ENCODE measurements at regions not wholly inside any gene's neighbourhood (a gene's known extent, or its start where the extent isn't known, plus 50 kb on each side); places are given as distances from the start of the nearest gene placed in this dataset.
"Not testable (repeated sequence)": the region's sequence is repeated elsewhere in the genome, so short reads cannot be mapped to it uniquely, and the experiment has no call there.

DNA sequence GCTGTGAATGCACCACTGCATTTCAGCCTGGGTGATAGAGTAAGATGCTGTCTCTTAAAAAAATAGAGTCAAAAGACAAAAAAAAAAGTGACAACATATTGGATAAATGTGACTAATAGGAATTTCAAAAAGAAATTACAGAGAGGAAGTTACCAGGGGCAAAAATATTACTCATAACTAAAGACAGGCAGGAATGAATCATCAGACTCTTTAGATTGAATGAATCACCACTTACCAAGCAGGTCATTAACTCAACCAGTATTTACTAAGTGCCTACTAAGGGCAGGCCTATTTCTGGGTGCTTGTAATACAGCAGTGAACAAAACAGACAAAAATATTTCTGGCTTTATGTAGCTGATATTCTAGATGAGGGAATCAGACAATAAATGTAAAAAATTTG is 301.3 kb downstream of the UBE2NL start:
- not testable (repeated sequence) for ATAC-seq

GRCh38 chrX:144188489-144188888 is 304.6 kb downstream of the UBE2NL start:
- DNase-seq (ENCODE audit: low spot score); ATAC-seq: not testable (repeated sequence)

More for the DNA sequence above, 301.3 kb downstream of the UBE2NL start:
- not testable (repeated sequence) for DNase-seq (ENCODE audit: low spot score)

DNA sequence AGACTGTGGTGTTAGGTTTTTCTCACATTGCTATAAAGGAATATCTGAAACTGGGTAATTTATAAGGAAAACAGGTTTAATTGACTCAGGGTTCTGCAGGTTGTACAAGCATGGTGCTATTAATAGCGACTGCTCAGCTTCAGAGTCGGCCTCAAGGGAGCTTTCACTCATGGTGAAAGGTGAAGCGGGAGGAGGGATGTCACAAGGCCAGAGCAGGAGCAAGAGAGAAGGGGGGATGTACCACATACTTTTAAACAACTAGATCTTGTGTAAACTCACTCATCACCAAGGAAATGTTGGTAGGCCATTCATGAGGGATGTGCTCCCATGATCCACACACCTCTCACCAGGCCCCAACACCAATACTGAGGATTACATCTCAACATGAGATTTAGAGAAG is 313.2 kb downstream of the UBE2NL start:
- DNase-seq (ENCODE audit: low spot score); ATAC-seq: not testable (repeated sequence)

- DNase-seq (ENCODE audit: low spot score); ATAC-seq: not testable (repeated sequence)
These were observed 318.9 kb downstream of the UBE2NL start for GRCh38 chrX:144202726-144203125.

GRCh38 chrX:144208360-144209024 is 324.6 kb downstream of the UBE2NL start:
- DNase-seq (ENCODE audit: low spot score): not testable (repeated sequence)
- peak; percentile 97 for ATAC-seq

DNA sequence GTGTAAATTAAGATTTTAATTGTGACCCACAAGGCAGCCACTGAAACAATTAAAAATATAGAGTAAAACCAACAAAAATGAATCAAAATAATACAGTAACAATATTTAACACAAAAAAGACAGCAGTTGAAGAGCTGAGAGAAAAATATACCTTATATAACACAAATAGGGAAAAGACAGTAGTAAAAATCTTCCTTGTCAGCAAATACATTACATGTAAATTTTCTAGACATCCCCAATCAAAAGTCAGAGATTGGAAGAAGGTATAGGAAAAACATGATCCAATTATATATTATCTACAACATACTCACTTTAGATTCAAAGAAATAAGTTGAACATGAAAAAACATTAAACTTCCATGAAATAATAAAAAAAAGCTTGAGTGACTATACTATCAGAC is 330.8 kb downstream of the UBE2NL start:
- DNase-seq (ENCODE audit: low spot score): no peak
- ATAC-seq: no peak

DNA sequence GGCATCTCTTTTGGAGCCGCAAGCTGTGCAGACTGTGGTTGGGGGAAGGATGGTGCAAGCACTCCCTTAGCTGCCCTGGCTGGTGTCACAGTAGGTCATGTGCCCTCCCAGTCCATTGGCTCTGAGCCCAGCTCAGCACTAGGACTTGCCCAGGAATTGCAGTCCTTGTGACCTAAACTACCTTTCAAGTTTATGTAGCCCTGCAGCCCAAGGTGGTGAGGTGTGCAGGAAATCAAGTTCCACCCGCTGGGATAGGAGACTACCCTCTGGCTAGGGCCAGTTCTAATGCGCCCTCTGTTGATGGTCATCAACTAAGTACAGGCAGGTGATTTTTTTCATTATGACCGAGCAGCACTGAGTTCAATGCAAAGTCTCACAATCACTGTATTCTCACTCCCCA is 335.2 kb downstream of the UBE2NL start:
- DNase-seq (ENCODE audit: low spot score) (peak; percentile 54), ATAC-seq (peak; percentile 91)

DNA sequence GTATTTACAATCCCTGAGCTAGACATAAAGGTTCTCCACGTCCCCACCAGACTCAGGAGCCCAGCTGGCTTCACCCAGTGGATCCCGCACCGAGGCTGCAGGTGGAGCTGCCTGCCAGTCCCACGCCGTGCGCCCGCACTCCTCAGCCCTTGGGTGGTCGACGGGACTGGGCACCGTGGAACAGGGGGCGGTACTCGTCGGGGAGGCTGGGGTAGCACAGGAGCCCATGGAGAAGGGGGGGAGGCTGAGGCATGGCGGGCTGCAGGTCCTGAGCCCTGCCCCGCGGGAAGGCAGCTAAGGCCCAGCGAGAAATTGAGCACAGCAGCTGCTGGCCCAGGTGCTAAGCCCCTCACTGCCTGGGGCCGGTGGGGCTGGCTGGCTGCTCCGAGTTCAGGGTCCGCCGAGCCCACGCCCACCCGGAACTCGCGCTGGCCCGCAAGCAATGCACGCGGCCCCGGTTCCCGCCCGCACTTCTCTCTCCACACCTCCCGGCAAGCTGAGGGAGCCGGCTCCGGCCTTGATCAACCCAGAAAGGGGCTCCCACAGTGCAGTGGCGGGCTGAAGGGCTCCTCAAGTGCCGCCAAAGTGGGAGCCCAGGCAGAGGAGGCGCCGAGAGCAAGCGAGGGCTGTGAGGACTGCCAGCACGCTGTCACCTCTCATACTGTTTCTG is 347.4 kb downstream of the UBE2NL start:
- DNase-seq (ENCODE audit: low spot score): not testable (repeated sequence)

GRCh38 chrX:144253356-144253755 is 369.5 kb downstream of the UBE2NL start:
- no peak for DNase-seq (ENCODE audit: low spot score)
- ATAC-seq: peak; percentile 45

More for the DNA sequence above, 347.4 kb downstream of the UBE2NL start:
- ATAC-seq: not testable (repeated sequence)

GRCh38 chrX:144259054-144259453 is 375.2 kb downstream of the UBE2NL start:
- ATAC-seq: no peak
- DNase-seq (ENCODE audit: low spot score): no peak

GRCh38 chrX:144265641-144266040 is 381.8 kb downstream of the UBE2NL start:
- ATAC-seq (no peak), DNase-seq (ENCODE audit: low spot score) (no peak)

- ATAC-seq (peak; percentile 65), DNase-seq (ENCODE audit: low spot score) (no peak)
These were observed 391.5 kb downstream of the UBE2NL start for GRCh38 chrX:144275367-144275766.

GRCh38 chrX:144275843-144276242 is 392.0 kb downstream of the UBE2NL start:
- ATAC-seq: no peak
- no peak for DNase-seq (ENCODE audit: low spot score)

- no peak for ATAC-seq
These were observed 409.4 kb downstream of the UBE2NL start for GRCh38 chrX:144293229-144293628.

GRCh38 chrX:144295921-144296320 is 412.1 kb downstream of the UBE2NL start:
- ATAC-seq: no peak
- DNase-seq (ENCODE audit: low spot score): no peak

More at GRCh38 chrX:144293229-144293628, 409.4 kb downstream of the UBE2NL start:
- no peak for DNase-seq (ENCODE audit: low spot score)

GRCh38 chrX:144297221-144297620 is 413.4 kb downstream of the UBE2NL start:
- ATAC-seq (no peak), DNase-seq (ENCODE audit: low spot score) (no peak)

- no peak for DNase-seq (ENCODE audit: low spot score)
- ATAC-seq: no peak
These were observed 443.6 kb downstream of the UBE2NL start for GRCh38 chrX:144327495-144327894.

- no peak for ATAC-seq
These were observed 449.6 kb downstream of the UBE2NL start for GRCh38 chrX:144333429-144333828.

DNA sequence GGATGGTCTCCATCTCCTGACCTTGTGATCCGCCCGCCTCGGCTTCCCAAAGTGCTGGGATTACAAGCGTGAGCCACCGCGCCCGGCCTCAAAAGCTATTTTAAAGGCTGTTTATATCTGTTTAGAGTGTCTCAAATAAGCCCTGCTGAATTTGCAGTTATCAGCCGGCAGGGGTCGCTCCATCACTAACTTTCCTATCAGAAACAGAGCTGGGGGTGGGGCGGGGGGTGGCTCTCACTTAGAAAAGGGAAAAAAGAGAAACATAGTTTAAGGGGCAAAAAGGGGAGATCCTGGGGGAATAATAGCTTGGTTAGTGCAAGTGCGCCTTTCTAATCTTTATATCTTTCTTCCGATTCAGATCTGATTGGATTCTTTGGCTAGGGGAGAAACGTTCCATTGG is 450.7 kb downstream of the UBE2NL start:
- ATAC-seq (no peak), DNase-seq (ENCODE audit: low spot score) (no peak)

More at GRCh38 chrX:144333429-144333828, 449.6 kb downstream of the UBE2NL start:
- no peak for DNase-seq (ENCODE audit: low spot score)

GRCh38 chrX:144335402-144335801 is 451.5 kb downstream of the UBE2NL start:
- DNase-seq (ENCODE audit: low spot score) (no peak), ATAC-seq (no peak)

- DNase-seq (ENCODE audit: low spot score) (no peak), ATAC-seq (no peak)
These were observed 495.3 kb downstream of the UBE2NL start for GRCh38 chrX:144379156-144379555.

DNA sequence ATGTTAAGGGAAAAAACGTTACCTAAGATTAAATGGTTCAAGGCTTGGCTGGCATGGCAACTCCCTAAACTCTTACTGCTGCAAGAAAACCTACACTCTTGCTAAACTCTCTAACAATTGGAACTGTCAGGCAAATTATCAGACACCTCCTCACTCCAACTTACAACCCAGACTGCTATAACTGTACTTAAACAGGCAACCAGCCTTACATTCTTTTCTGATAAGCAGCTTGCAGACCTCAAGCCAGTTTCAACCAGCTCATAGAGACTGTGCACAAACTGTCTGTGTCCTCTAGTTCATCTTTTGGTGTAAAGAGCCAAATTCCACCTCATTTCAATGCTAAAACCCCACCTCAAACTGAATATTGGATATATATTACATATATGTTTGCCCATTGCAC is 504.9 kb downstream of the UBE2NL start:
- DNase-seq (ENCODE audit: low spot score) (no peak), ATAC-seq (no peak)
